ENCODE measurements at regions not wholly inside any gene's neighbourhood (a gene's known extent, or its start where the extent isn't known, plus 50 kb on each side); places are given as distances from the start of the nearest gene placed in this dataset.

DNA sequence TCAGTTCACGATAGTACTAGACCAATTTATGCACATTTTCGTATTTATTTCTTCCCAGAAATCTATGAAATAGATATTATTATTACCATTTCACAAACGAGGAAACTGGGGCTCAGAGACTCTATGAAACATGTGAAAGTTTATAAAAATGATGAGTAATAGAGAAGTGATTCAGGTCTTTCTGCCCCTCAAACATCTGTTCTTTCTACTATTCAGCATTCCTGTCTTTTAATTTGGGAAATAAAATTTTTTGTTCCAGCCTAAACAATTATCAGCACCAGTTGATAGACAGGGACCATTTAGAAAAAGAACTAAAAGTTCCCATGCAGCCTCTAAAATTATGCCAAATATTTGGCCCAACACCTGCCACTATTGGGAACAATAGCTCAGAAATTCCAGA, 585.1 kb downstream of the PTPRC start:
- CTCF ChIA-PET: interaction anchor here in 1 of 2 donors (0.7 kb wide), 1 partner anchor 1786 kb away, joined by 3 read pairs; no protein-coding TSS in a partner anchor
- Mint-ChIP-seq H3K27me3 (peaks cover 0 to 1% of the 10 kb centered on the region in 2 donors), H3K4me1 (peaks cover 17 to 20% (median 17%) of the 10 kb centered on the region in 3 donors), H3K36me3 (no peaks in the 10 kb centered on the region), H3K27ac (no peak overlapping the region), H3K4me3 (no peak overlapping the region), H3K9me3 (no peaks in the 10 kb centered on the region)
- Histone ChIP-seq H3K4me3 (ENCODE audit: control insufficient read depth in 1 of 2, extremely low read depth in 1 of 2, low read length in 1 of 2) (no peak overlapping the region), H3K27me3 (replicated peaks in 1 of 2; ENCODE audit: control insufficient read depth in 2 of 2, extremely low read depth in 1 of 2, insufficient read depth in 2 of 2, low read length in 1 of 2) (no peaks in the 10 kb centered on the region), H3K36me3 (ENCODE audit: control insufficient read depth in 2 of 2, extremely low read depth in 1 of 2, insufficient read depth in 1 of 2, low read length in 1 of 2) (no peaks in the 10 kb centered on the region), H3K27ac (ENCODE audit: low read length) (no peak overlapping the region), H3K4me1 (ENCODE audit: control insufficient read depth in 1 of 2, extremely low read depth in 1 of 2, insufficient read depth in 2 of 2, low read length in 2 of 2) (peaks cover 0 to 8% of the 10 kb centered on the region in 2 experiments), H3K9me3 (no peaks in the 10 kb centered on the region)
- no CpG with 5 or more reads among the region's 3 CpGs for WGBS (ENCODE audit: insufficient coverage)
- DNase-seq (no peak), ATAC-seq (replicated peaks in 1 of 4) (no peak)
- POLR2A ChIA-PET: no interaction called here

DNA sequence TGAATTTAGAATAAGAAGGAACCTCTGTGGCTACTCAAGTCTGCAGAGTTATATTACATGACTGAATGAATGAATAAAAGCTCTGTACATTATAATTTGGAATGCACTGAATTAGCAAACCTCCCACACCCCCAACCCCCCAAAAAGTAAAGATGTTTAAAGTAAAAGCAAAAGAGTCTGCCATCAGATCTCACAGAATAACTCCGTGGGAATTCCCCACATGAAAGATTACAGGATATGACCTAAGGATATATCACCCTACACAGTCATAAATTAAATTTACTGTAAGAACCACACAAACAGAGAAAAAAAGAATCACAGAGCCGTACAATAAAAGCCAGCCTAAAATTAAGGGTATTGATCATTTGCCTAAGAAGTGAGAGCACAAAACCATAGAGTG, 587.3 kb downstream of the PTPRC start:
- DNase-seq: peak in 8 of 35 experiments; percentile 5 to 70 (median 18)
- ChIA-PET POLR2A (interaction anchor here in 1 of 2 donors (0.8 kb wide), 1 partner anchor 21 kb away, joined by 6 read pairs; no protein-coding TSS in a partner anchor), CTCF (interaction anchor here (0.6 to 1.4 kb wide), 2 partner anchors 8 to 57 kb away, joined by 3 to 4 read pairs; no protein-coding TSS in a partner anchor)
- peak overlapping the region; percentile 3 to 13 for H3K27ac Mint-ChIP-seq
- no peaks in the 10 kb centered on the region for H3K27me3 Mint-ChIP-seq
- H3K36me3 Mint-ChIP-seq: no peaks in the 10 kb centered on the region
- WGBS (ENCODE audit: insufficient coverage): no CpG with 5 or more reads among the region's 2 CpGs
- ATAC-seq (replicated peaks in 1 of 4): peak in 3 of 4 experiments; percentile 45 to 99 (median 46)
- no peaks in the 10 kb centered on the region for H3K9me3 Mint-ChIP-seq
- Histone ChIP-seq H3K27me3 (replicated peaks in 1 of 2; ENCODE audit: control insufficient read depth in 2 of 2, extremely low read depth in 1 of 2, insufficient read depth in 2 of 2, low read length in 1 of 2) (no peaks in the 10 kb centered on the region), H3K4me1 (ENCODE audit: control insufficient read depth in 1 of 2, extremely low read depth in 1 of 2, insufficient read depth in 2 of 2, low read length in 2 of 2) (peaks cover 0 to 8% of the 10 kb centered on the region in 2 experiments), H3K9me3 (no peaks in the 10 kb centered on the region), H3K4me3 (ENCODE audit: control insufficient read depth in 1 of 2, extremely low read depth in 1 of 2, low read length in 1 of 2) (no peak overlapping the region), H3K27ac (ENCODE audit: low read length) (no peak overlapping the region), H3K36me3 (ENCODE audit: control insufficient read depth in 2 of 2, extremely low read depth in 1 of 2, insufficient read depth in 1 of 2, low read length in 1 of 2) (no peaks in the 10 kb centered on the region)
- H3K4me3 Mint-ChIP-seq: peak overlapping the region in 2 of 3 donors; percentile 1 to 26
- H3K4me1 Mint-ChIP-seq: peaks cover 17 to 20% (median 17%) of the 10 kb centered on the region in 3 donors

DNA sequence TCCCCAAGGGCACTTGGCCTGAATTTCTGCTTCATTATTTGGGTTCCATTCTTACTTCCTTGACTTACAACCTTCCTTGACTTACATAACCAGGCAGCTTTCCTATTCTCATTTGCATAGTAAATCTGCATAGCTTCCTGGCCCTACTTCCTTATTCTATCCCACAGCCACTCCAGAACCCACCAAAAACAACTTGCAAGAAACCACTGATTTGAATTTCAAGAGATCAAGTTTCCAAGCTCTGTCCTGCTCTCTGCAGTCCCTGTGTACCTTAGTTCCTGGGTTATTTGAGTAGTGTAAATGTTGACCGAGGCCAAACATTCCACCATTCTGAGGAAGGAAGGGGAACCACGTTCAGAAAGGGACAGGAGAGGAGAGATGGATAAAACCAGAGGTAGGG, 603.3 kb downstream of the PTPRC start:
- Histone ChIP-seq H3K27me3 (replicated peaks in 1 of 2; ENCODE audit: control insufficient read depth in 2 of 2, extremely low read depth in 1 of 2, insufficient read depth in 2 of 2, low read length in 1 of 2) (peaks cover 0 to 5% of the 10 kb centered on the region in 2 experiments), H3K27ac (ENCODE audit: low read length) (no peak overlapping the region), H3K4me3 (ENCODE audit: control insufficient read depth in 1 of 2, extremely low read depth in 1 of 2, low read length in 1 of 2) (no peak overlapping the region), H3K4me1 (ENCODE audit: control insufficient read depth in 1 of 2, extremely low read depth in 1 of 2, insufficient read depth in 2 of 2, low read length in 2 of 2) (peaks cover 0 to 5% of the 10 kb centered on the region in 2 experiments), H3K36me3 (ENCODE audit: control insufficient read depth in 2 of 2, extremely low read depth in 1 of 2, insufficient read depth in 1 of 2, low read length in 1 of 2) (no peaks in the 10 kb centered on the region), H3K9me3 (no peaks in the 10 kb centered on the region)
- no peak overlapping the region for H3K27ac Mint-ChIP-seq
- WGBS (ENCODE audit: insufficient coverage): 100% methylated on average over 1 of the region's 2 CpGs
- no peaks in the 10 kb centered on the region for H3K36me3 Mint-ChIP-seq
- no peak for ATAC-seq (replicated peaks in 1 of 4)
- no peak overlapping the region for H3K4me3 Mint-ChIP-seq
- ChIA-PET CTCF (interaction anchor here (0.6 to 1.3 kb wide), 4 partner anchors 93 to 356 kb away, joined by 3 to 6 read pairs (median 4); no protein-coding TSS in a partner anchor), POLR2A (no interaction called here)
- no peaks in the 10 kb centered on the region for H3K9me3 Mint-ChIP-seq
- DNase-seq: no peak
- H3K4me1 Mint-ChIP-seq: peaks cover 0 to 4% (median 0%) of the 10 kb centered on the region in 3 donors
- H3K27me3 Mint-ChIP-seq: peaks cover 0 to 13% of the 10 kb centered on the region in 2 donors

DNA sequence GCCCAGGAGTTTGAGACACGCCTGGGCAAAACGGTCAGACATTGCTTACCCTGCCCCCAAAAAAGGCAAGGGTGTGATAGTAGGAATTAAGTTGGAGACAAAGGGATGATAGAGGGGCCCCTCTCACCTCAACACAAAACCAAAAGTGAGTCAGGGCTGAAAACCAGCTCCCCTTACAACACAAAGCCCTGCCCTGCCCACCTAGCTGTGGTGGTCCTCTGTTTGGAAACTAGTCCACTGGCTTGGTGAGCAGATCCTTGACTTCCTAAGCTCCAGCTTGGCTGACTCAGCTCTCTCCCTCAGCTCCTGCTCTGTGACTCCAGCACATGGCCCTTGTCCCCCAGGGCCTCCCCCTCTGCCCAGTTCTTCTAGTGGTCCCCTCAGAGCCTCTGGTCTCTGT, 603.8 kb downstream of the PTPRC start:
- WGBS (ENCODE audit: insufficient coverage): no CpG with 5 or more reads among the region's 2 CpGs
- H3K27ac Mint-ChIP-seq: no peak overlapping the region

DNA sequence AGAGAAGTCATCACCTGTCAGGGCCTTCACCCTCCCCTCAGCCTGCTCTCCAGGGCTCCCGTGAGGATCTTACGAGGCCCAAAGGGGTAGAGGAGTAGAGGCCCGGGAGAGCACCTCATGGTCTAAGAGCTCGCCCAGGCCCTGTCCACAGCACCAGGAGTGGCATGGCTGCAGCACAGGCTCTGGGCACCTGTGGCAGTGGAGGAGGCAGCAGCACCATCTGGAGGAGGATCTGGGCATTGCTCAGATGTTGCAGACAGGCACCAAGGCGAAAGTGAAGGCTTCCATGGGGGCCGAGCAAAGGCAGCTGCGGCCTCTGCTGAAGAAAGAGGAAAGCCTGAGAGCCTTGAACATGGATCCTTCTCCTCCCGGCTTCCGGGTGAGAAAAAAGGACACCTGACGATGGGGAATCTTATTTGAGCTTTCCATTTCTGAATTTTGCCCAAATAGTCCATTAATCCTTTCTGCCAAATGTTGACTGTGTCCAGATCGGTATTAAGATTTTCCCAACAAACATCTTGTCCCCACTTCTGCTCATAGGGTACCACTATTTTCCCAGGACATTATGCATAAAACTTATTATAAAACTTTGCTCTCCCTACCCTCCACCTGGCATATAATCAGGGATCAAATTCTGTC, 604.7 kb downstream of the PTPRC start:
- Histone ChIP-seq H3K4me3 (ENCODE audit: control insufficient read depth in 1 of 2, extremely low read depth in 1 of 2, low read length in 1 of 2) (no peak overlapping the region), H3K4me1 (ENCODE audit: control insufficient read depth in 1 of 2, extremely low read depth in 1 of 2, insufficient read depth in 2 of 2, low read length in 2 of 2) (peaks cover 0 to 5% of the 10 kb centered on the region in 2 experiments), H3K27ac (ENCODE audit: low read length) (no peak overlapping the region), H3K27me3 (replicated peaks in 1 of 2; ENCODE audit: control insufficient read depth in 2 of 2, extremely low read depth in 1 of 2, insufficient read depth in 2 of 2, low read length in 1 of 2) (peaks cover 0 to 5% of the 10 kb centered on the region in 2 experiments), H3K9me3 (no peaks in the 10 kb centered on the region), H3K36me3 (ENCODE audit: control insufficient read depth in 2 of 2, extremely low read depth in 1 of 2, insufficient read depth in 1 of 2, low read length in 1 of 2) (no peaks in the 10 kb centered on the region)
- Mint-ChIP-seq H3K4me3 (no peak overlapping the region), H3K36me3 (no peaks in the 10 kb centered on the region), H3K27ac (no peak overlapping the region), H3K4me1 (peaks cover 0 to 4% (median 0%) of the 10 kb centered on the region in 3 donors), H3K27me3 (peaks cover 0 to 15% of the 10 kb centered on the region in 2 donors), H3K9me3 (no peaks in the 10 kb centered on the region)
- DNase-seq (peak; percentile 17 to 78 (median 55)), ATAC-seq (replicated peaks in 1 of 4) (peak; percentile 71 to 81 (median 74))
- ChIA-PET CTCF (interaction anchor here (0.6 to 1.4 kb wide), 9 partner anchors 9 to 487 kb away, joined by 3 to 4 read pairs (median 3); no protein-coding TSS in a partner anchor), POLR2A (interaction anchor here in 1 of 2 donors (0.6 kb wide), 1 partner anchor 473 kb away, joined by 3 read pairs; no protein-coding TSS in a partner anchor)
- 53% methylated on average over 9 of the region's 11 CpGs for WGBS (ENCODE audit: insufficient coverage)

More for the DNA sequence above, 603.8 kb downstream of the PTPRC start:
- CTCF ChIA-PET: interaction anchor here (0.7 to 1.4 kb wide), 5 partner anchors 12 to 486 kb away, joined by 3 to 6 read pairs (median 3); no protein-coding TSS in a partner anchor
- Mint-ChIP-seq H3K9me3 (no peaks in the 10 kb centered on the region), H3K4me3 (no peak overlapping the region), H3K36me3 (no peaks in the 10 kb centered on the region), H3K4me1 (peaks cover 0 to 4% (median 0%) of the 10 kb centered on the region in 3 donors), H3K27me3 (peaks cover 0 to 13% of the 10 kb centered on the region in 2 donors)
- POLR2A ChIA-PET: no interaction called here
- H3K9me3 ChIP-seq: no peaks in the 10 kb centered on the region
- H3K4me3 ChIP-seq (ENCODE audit: control insufficient read depth in 1 of 2, extremely low read depth in 1 of 2, low read length in 1 of 2): no peak overlapping the region
- no peaks in the 10 kb centered on the region for H3K36me3 ChIP-seq (ENCODE audit: control insufficient read depth in 2 of 2, extremely low read depth in 1 of 2, insufficient read depth in 1 of 2, low read length in 1 of 2)
- ATAC-seq (replicated peaks in 1 of 4): no peak
- DNase-seq: no peak
- no peak overlapping the region for H3K27ac ChIP-seq (ENCODE audit: low read length)
- peaks cover 0 to 5% of the 10 kb centered on the region in 2 experiments for H3K4me1 ChIP-seq (ENCODE audit: control insufficient read depth in 1 of 2, extremely low read depth in 1 of 2, insufficient read depth in 2 of 2, low read length in 2 of 2)
- H3K27me3 ChIP-seq (replicated peaks in 1 of 2; ENCODE audit: control insufficient read depth in 2 of 2, extremely low read depth in 1 of 2, insufficient read depth in 2 of 2, low read length in 1 of 2): peaks cover 0 to 5% of the 10 kb centered on the region in 2 experiments

DNA sequence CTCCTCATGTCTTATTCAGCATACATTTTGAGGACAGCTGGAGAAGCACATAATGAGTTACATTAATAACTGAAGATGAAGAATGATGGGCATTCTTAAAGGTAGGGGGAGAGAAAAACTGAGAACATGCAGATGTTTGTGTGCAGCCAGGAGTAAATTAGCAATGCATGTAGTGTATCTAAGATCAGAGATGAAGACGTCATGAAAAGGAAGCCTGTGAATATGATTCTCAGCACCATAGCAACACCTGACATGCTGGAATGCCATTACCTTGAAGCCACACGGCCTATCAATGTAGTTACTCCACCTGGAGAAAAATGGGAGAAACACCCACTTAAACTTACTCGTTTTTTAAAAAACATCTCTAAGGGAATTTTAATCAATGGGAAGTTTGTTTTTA, 607.1 kb downstream of the PTPRC start:
- H3K9me3 Mint-ChIP-seq: no peaks in the 10 kb centered on the region
- H3K27ac Mint-ChIP-seq: peak overlapping the region in 1 of 2 donors; percentile 9
- H3K27me3 Mint-ChIP-seq: peaks cover 0 to 15% of the 10 kb centered on the region in 2 donors
- Histone ChIP-seq H3K27ac (ENCODE audit: low read length) (no peak overlapping the region), H3K27me3 (replicated peaks in 1 of 2; ENCODE audit: control insufficient read depth in 2 of 2, extremely low read depth in 1 of 2, insufficient read depth in 2 of 2, low read length in 1 of 2) (peaks cover 0 to 5% of the 10 kb centered on the region in 2 experiments), H3K4me1 (ENCODE audit: control insufficient read depth in 1 of 2, extremely low read depth in 1 of 2, insufficient read depth in 2 of 2, low read length in 2 of 2) (peaks cover 0 to 5% of the 10 kb centered on the region in 2 experiments), H3K9me3 (no peaks in the 10 kb centered on the region), H3K4me3 (ENCODE audit: control insufficient read depth in 1 of 2, extremely low read depth in 1 of 2, low read length in 1 of 2) (no peak overlapping the region), H3K36me3 (ENCODE audit: control insufficient read depth in 2 of 2, extremely low read depth in 1 of 2, insufficient read depth in 1 of 2, low read length in 1 of 2) (no peaks in the 10 kb centered on the region)
- no peak for ATAC-seq (replicated peaks in 1 of 4)
- CTCF ChIA-PET: interaction anchor here in 1 of 2 donors (1.4 kb wide), 1 partner anchor 133 kb away, joined by 4 read pairs; no protein-coding TSS in a partner anchor
- no peaks in the 10 kb centered on the region for H3K36me3 Mint-ChIP-seq
- no peak overlapping the region for H3K4me3 Mint-ChIP-seq
- peaks cover 0 to 4% (median 0%) of the 10 kb centered on the region in 3 donors for H3K4me1 Mint-ChIP-seq
- WGBS (ENCODE audit: insufficient coverage): no CpG with 5 or more reads among the region's 3 CpGs
- POLR2A ChIA-PET: no interaction called here
- DNase-seq: no peak
